Tibial artery (tissue), 4 donors: ENCODE measurements at regions not wholly inside any gene's neighbourhood (a gene's known extent, or its start where the extent isn't known, plus 50 kb on each side); places are given as distances from the start of the nearest gene placed in this dataset.
"Not testable (repeated sequence)": the region's sequence is repeated elsewhere in the genome, so short reads cannot be mapped to it uniquely, and the experiment has no call there.

Experiments
- DNase-seq, 2 donors: peaks; one replicate each; pipeline ENCODE4 v3.0.0-alpha.2; 2019
- H3K27ac ChIP-seq, 2 donors: fragments of 200-600 bp; sonication (generic) in 1 of 2; 1 replicate in 1 of 2; 2 replicates in 1 of 2; pipeline ENCODE4 v1.5.1; 2018 to 2019; ENCODE audit warnings: mild to moderate bottlenecking in 1 of 2
- H3K27me3 ChIP-seq, 2 donors: fragments of 200-600 bp; sonication (generic) in 1 of 2; one replicate each; pipeline versions ENCODE4 v1.5.1 to v1.6.0; 2016 to 2019
- H3K36me3 ChIP-seq, 3 donors: fragments of 200-600 bp; sonication (generic) in 2 of 3; one replicate each; pipeline ENCODE4 v1.5.1; 2016 to 2019; ENCODE audit warnings: mild to moderate bottlenecking in 2 of 3
- H3K4me1 ChIP-seq, 4 donors: fragments of 200-600 bp; sonication (generic) in 2 of 4; 1 replicate in 3 of 4; 2 replicates in 1 of 4; pipeline ENCODE4 v1.5.1; 2016 to 2019
- H3K4me3 ChIP-seq, 2 donors: fragments of 200-600 bp; sonication (generic) in 1 of 2; 1 replicate in 1 of 2; 2 replicates in 1 of 2; pipeline ENCODE4 v1.5.1; 2018 to 2019; ENCODE audit warnings: mild to moderate bottlenecking in 2 of 2
- H3K9me3 ChIP-seq, 3 donors: fragments of 200-600 bp; sonication (generic) in 1 of 3; one replicate each; pipeline ENCODE4 v1.5.1; 2016 to 2019
- CTCF ChIP-seq, 2 experiments: fragments of 200-600 bp in 1 of 2; fragments of 450-650 bp in 1 of 2; IDR thresholded peaks; one replicate each; pipeline ENCODE4 v1.5.1; 2017 to 2019; ENCODE audit warnings: antibody characterized with exemption in 2 of 2, mild to moderate bottlenecking in 1 of 2, moderate library complexity in 1 of 2
- intact Hi-C: fragments of 100-400 bp; cut with DNase I; formaldehyde crosslinking; loops from one replicate; pipeline ENCODE4 v1.15.0; 2023; ENCODE audit warnings: low total_unique reads

- Histone ChIP-seq H3K36me3 (no peaks in the 10 kb centered on the region), H3K4me3 (no peak overlapping the region), H3K27me3 (peaks cover 0 to 3% of the 10 kb centered on the region in 2 donors), H3K9me3 (peaks cover 0 to 6% (median 0%) of the 10 kb centered on the region in 3 donors), H3K27ac (no peak overlapping the region), H3K4me1 (no peaks in the 10 kb centered on the region)
- intact Hi-C loops, result no loop called here
- no peak for TF ChIP-seq CTCF (IDR thresholded peaks at IDR 0.05)
- no peak for DNase-seq
Measured at GRCh38 chr1:60841116-60842046, 241.0 kb upstream of the NFIA start.

DNA sequence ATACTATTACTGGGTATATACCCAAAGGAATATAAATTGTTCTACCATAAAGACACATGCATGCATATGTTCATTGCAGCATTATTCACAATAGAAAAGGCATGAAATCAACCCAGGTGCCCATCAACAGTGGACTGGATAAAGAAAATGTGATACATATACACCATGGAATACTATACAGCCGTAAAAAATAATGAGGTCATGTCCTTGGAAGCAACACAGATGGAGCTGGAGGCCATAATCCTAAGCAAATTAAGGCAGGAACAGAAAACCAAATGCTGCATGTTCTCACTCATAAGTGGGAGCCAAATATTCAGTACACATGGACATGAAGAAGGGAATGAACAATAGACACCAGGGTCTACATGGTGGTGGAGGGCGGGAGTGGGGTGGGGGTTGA is 241.9 kb upstream of the NFIA start:
- H3K4me3 ChIP-seq, H3K27ac ChIP-seq, DNase-seq, H3K27me3 ChIP-seq, H3K36me3 ChIP-seq, H3K9me3 ChIP-seq, H3K4me1 ChIP-seq, intact Hi-C loops: not testable (repeated sequence)

DNA sequence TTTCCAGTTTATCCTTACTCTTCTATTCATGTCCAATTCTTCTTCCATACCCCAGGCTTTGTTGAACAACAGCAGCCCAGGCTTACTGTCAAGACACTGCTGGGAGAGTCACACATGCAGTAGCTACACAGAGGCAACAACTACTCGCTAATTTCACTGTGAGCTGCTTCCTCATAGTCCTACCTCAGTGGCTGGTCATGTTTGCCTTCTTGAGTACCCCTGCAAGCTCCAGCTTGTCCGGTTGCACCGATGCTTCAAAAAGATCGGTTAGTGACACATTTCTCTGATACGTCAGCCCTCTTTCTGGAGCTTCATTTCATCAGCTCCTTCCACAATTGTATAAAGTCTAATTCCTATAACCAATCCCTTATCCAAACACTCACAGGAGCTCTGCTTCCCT is 246.7 kb upstream of the NFIA start:
- peaks cover 0 to 5% of the 10 kb centered on the region in 2 donors for H3K27me3 ChIP-seq
- TF ChIP-seq CTCF (IDR thresholded peaks at IDR 0.05), result no peak
- H3K36me3 ChIP-seq, result no peaks in the 10 kb centered on the region
- no peak overlapping the region for H3K4me3 ChIP-seq
- intact Hi-C loops, result no loop called here
- H3K4me1 ChIP-seq, result no peaks in the 10 kb centered on the region
- H3K9me3 ChIP-seq, result no peaks in the 10 kb centered on the region
- no peak for DNase-seq
- no peak overlapping the region for H3K27ac ChIP-seq

DNA sequence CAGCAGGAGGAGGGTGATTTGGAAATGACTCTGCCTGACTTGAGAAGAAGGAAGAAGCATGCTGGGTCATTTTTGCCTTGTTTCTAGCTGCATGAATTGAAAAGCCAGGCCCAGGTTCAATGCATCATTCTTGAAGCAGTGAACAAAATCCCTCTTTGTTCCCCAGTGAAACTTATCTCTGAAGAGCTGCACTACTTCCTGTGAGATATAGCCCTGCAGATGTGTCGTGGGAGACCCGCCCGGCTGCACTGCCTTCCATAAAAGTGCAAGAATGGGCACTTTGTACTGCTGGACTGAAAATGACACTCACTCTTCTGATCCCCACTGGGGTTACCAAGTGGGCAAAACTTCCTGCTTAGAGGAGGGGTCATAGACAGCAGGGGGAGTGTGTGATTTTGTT is 249.2 kb upstream of the NFIA start:
- no peak for DNase-seq
- Histone ChIP-seq H3K9me3 (no peaks in the 10 kb centered on the region), H3K36me3 (no peaks in the 10 kb centered on the region), H3K27ac (no peak overlapping the region), H3K27me3 (peaks cover 0 to 5% of the 10 kb centered on the region in 2 donors), H3K4me3 (no peak overlapping the region), H3K4me1 (no peaks in the 10 kb centered on the region)
- intact Hi-C loops, result no loop called here
- TF ChIP-seq CTCF (IDR thresholded peaks at IDR 0.05), result no peak

DNA sequence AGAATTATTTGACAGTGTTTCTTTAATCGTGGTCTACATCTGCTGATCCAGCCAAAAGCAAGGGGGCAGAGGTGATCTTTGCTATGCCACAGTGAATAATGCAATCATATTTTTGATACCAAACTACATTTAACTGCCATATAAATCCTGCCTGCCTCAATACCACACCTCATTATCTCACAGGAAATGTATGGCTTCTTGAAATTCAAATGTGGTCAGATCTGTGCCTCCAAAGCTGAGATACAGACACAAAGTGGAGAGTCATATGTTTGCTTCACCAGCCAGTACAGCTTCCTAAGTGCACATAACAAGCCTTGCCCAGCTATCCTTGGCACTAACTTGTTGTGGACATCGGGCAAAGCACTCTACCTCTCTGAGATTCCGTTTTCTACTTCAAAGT is 250.0 kb upstream of the NFIA start:
- Histone ChIP-seq H3K9me3 (no peaks in the 10 kb centered on the region), H3K27me3 (peaks cover 0 to 2% of the 10 kb centered on the region in 2 donors), H3K4me3 (no peak overlapping the region), H3K36me3 (no peaks in the 10 kb centered on the region), H3K4me1 (no peaks in the 10 kb centered on the region), H3K27ac (no peak overlapping the region)
- DNase-seq, result no peak
- intact Hi-C loops, result no loop called here
- no peak for TF ChIP-seq CTCF (IDR thresholded peaks at IDR 0.05)

GRCh38 chr1:60831780-60832179 is 250.6 kb upstream of the NFIA start:
- Histone ChIP-seq H3K4me3 (no peak overlapping the region), H3K36me3 (no peaks in the 10 kb centered on the region), H3K27ac (no peak overlapping the region), H3K27me3 (peaks cover 0 to 2% of the 10 kb centered on the region in 2 donors), H3K4me1 (no peaks in the 10 kb centered on the region), H3K9me3 (no peaks in the 10 kb centered on the region)
- DNase-seq, result no peak
- intact Hi-C loops, result no loop called here
- no peak for TF ChIP-seq CTCF (IDR thresholded peaks at IDR 0.05)
